ENCODE measurements at regions not wholly inside any gene's neighbourhood (a gene's known extent, or its start where the extent isn't known, plus 50 kb on each side); places are given as distances from the start of the nearest gene placed in this dataset.

DNA sequence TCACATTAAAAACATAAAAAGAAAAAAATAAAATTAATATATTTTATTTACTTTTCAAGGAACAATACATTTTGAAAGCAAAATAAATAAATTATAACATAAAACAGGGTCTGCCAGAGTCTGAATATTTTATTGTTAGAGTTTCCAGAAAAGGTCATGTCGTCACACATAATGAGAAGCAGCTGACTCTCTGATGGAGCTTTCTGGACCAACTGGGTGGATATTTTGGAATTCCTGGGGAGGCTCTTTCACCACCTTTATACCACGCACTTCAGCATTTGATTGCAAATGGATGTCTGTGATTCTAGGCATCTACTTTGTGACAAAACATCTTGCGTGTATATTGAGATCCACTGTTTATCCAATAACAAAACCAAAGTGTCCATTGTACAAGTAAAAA lies 455.0 kb upstream of the CCDC179 start:
- TF ChIP-seq POLR2AphosphoS5 (IDR thresholded peaks at IDR 0.05; ENCODE audit: low read depth, low read length) (no peak), POLR2A (IDR thresholded peaks at IDR 0.05; ENCODE audit: low read depth, low read length) (no peak), POU2F2 (IDR thresholded peaks at IDR 0.05; ENCODE audit: low read depth, low read length) (no peak), SPI1 (IDR thresholded peaks at IDR 0.05; ENCODE audit: low read depth, low read length) (no peak)
